ENCODE measurements at regions not wholly inside any gene's neighbourhood (a gene's known extent, or its start where the extent isn't known, plus 50 kb on each side); places are given as distances from the start of the nearest gene placed in this dataset.

DNA sequence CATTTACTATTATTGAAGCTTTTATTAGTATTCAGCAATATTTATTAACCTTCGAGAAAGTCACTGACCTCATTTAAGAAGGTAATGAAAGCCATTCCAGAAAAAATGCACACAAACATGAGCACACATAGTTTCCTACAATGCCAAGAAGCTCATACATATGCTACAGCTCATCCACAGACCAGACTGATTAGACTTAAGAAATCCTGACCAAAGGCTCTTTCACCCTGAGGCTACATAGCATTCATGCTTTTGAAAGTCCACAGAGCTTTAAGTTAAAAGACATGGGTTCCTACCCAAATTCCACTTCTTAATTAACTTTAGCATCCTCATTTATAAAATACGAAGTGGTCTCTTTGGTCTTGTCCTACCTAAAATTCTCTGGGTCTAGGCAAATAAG is 430.4 kb downstream of the TBC1D32 start:
- Histone ChIP-seq H2BK5ac (ENCODE audit: insufficient read length, low read length) (no peak overlapping the region), H3K9ac (ENCODE audit: extremely low read depth, insufficient read length, low read length) (no peak overlapping the region), H3K27me3 (ENCODE audit: insufficient read depth, low read length) (no peaks in the 10 kb centered on the region), H4K8ac (replicated peaks; ENCODE audit: insufficient read length, low read depth, low read length) (no peak overlapping the region), H3K4me1 (ENCODE audit: insufficient read depth, low read length) (no peaks in the 10 kb centered on the region), H3K23me2 (ENCODE audit: insufficient read length, low read depth, low read length, poor library complexity, severe bottlenecking) (no peaks in the 10 kb centered on the region), H4K5ac (ENCODE audit: insufficient read length, low read depth, low read length) (no peak overlapping the region), H4K20me1 (ENCODE audit: control insufficient read depth, insufficient read depth, insufficient read length) (no peaks in the 10 kb centered on the region), H3K79me1 (ENCODE audit: insufficient read depth, low read depth, low read length, poor library complexity, severe bottlenecking) (no peaks in the 10 kb centered on the region), H3K14ac (ENCODE audit: insufficient read depth, low read length) (no peak overlapping the region), H3T11ph (ENCODE audit: low read length) (no peak overlapping the region), H2BK15ac (ENCODE audit: low read depth, low read length) (no peak overlapping the region), H2BK12ac (ENCODE audit: insufficient read length, low read depth, low read length) (no peak overlapping the region), H3K4ac (ENCODE audit: low read depth, low read length) (no peak overlapping the region), H3K4me2 (ENCODE audit: insufficient read depth, insufficient read length, low read length) (no peak overlapping the region), H3K18ac (ENCODE audit: insufficient read length, low read depth, low read length) (no peak overlapping the region), H3K9me3 (ENCODE audit: control insufficient read depth, low read depth, low read length) (no peaks in the 10 kb centered on the region), H2BK20ac (ENCODE audit: low read depth, low read length, poor library complexity, severe bottlenecking) (no peak overlapping the region), H4K91ac (ENCODE audit: insufficient read length, low read depth, low read length) (no peak overlapping the region), H2AK5ac (ENCODE audit: insufficient read length, low read length) (no peak overlapping the region), H3K79me2 (ENCODE audit: insufficient read depth, low read length) (no peaks in the 10 kb centered on the region), H2BK120ac (ENCODE audit: low read depth, low read length, poor library complexity, severe bottlenecking) (no peak overlapping the region), H2AFZ (ENCODE audit: low read length) (no peak overlapping the region), H3K23ac (ENCODE audit: insufficient read length, low read depth, low read length) (no peak overlapping the region), H3K56ac (ENCODE audit: insufficient read length, low read depth, low read length) (no peak overlapping the region), H3K27ac (ENCODE audit: insufficient read length, low read depth, low read length) (no peak overlapping the region)
- no CpG with 5 or more reads among the region's 2 CpGs for WGBS (ENCODE audit: extremely low coverage, insufficient read length, low lambda C conversion rate)
- Mint-ChIP-seq H3K27ac (no peak overlapping the region), H3K4me1 (no peaks in the 10 kb centered on the region), H3K36me3 (ENCODE audit: insufficient read depth in 1 of 3, low read depth in 3 of 3) (no peaks in the 10 kb centered on the region), H3K27me3 (ENCODE audit: low read depth) (no peaks in the 10 kb centered on the region), H3K4me3 (no peak overlapping the region), H3K9me3 (no peaks in the 10 kb centered on the region)
- TF ChIP-seq, protein P1, sequence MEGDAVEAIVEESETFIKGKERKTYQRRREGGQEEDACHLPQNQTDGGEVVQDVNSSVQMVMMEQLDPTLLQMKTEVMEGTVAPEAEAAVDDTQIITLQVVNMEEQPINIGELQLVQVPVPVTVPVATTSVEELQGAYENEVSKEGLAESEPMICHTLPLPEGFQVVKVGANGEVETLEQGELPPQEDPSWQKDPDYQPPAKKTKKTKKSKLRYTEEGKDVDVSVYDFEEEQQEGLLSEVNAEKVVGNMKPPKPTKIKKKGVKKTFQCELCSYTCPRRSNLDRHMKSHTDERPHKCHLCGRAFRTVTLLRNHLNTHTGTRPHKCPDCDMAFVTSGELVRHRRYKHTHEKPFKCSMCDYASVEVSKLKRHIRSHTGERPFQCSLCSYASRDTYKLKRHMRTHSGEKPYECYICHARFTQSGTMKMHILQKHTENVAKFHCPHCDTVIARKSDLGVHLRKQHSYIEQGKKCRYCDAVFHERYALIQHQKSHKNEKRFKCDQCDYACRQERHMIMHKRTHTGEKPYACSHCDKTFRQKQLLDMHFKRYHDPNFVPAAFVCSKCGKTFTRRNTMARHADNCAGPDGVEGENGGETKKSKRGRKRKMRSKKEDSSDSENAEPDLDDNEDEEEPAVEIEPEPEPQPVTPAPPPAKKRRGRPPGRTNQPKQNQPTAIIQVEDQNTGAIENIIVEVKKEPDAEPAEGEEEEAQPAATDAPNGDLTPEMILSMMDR (conservative IDR thresholded peaks at IDR 0.05), result no peak
- DNase-seq, result no peak

Measured in H9 (cell line).